Liver (tissue), 8 donors: ENCODE measurements at regions not wholly inside any gene's neighbourhood (a gene's known extent, or its start where the extent isn't known, plus 50 kb on each side); places are given as distances from the start of the nearest gene placed in this dataset.

Experiments used
- DNase-seq: peaks from one replicate; pipeline ENCODE4 v3.0.0-alpha.2; 2017; ENCODE audit warnings: low spot score
- H3K27ac ChIP-seq, 2 donors: one replicate each; pipeline ENCODE4 v1.7.0; 2013; ENCODE audit warnings: inconsistent platforms in 2 of 2, low read length in 2 of 2, control low read depth in 1 of 2, low read depth in 1 of 2, mild to moderate bottlenecking in 1 of 2
- H3K27me3 ChIP-seq, 4 donors: one replicate each; pipeline versions ENCODE4 v1.6.1 to v1.7.0; 2013; ENCODE audit warnings: low read length in 3 of 4, inconsistent platforms in 1 of 4, mild to moderate bottlenecking in 1 of 4, moderate library complexity in 1 of 4; ENCODE audit not compliant: control insufficient read depth in 4 of 4, insufficient read depth in 4 of 4
- H3K36me3 ChIP-seq, 4 donors: one replicate each; pipeline versions ENCODE4 v1.6.1 to v1.7.0; 2013; ENCODE audit warnings: low read length in 3 of 4, mild to moderate bottlenecking in 3 of 4, low read depth in 1 of 4, moderate library complexity in 1 of 4; ENCODE audit not compliant: control insufficient read depth in 4 of 4, insufficient read depth in 3 of 4
- H3K4me1 ChIP-seq, 4 donors: one replicate each; pipeline versions ENCODE4 v1.6.1 to v1.7.0; 2013; ENCODE audit warnings: low read length in 3 of 4, mild to moderate bottlenecking in 3 of 4, moderate library complexity in 1 of 4; ENCODE audit not compliant: control insufficient read depth in 4 of 4, insufficient read depth in 4 of 4
- H3K4me3 ChIP-seq, 3 donors: one replicate each; pipeline versions ENCODE4 v1.6.1 to v1.7.0; 2013; ENCODE audit warnings: low read length in 3 of 3, control low read depth in 1 of 3, low read depth in 1 of 3, mild to moderate bottlenecking in 1 of 3
- H3K9ac ChIP-seq, 2 donors: one replicate each; pipeline ENCODE4 v1.7.0; 2013; ENCODE audit warnings: low read length in 2 of 2, mild to moderate bottlenecking in 2 of 2, moderate library complexity in 2 of 2, control low read depth in 1 of 2, low read depth in 1 of 2
- H3K9me3 ChIP-seq, 4 donors: one replicate each; pipeline versions ENCODE4 v1.6.1 to v1.7.0; 2013; ENCODE audit warnings: low read length in 3 of 4; ENCODE audit not compliant: control insufficient read depth in 4 of 4
- FOXA2 ChIP-seq: IDR thresholded peaks from 2 replicates; pipeline ENCODE4 v1.6.1; 2016; ENCODE audit warnings: antibody characterized with exemption
- JUND ChIP-seq, 2 donors: IDR thresholded peaks; 2 replicates each; pipeline ENCODE4 v1.6.1; 2016; ENCODE audit warnings: antibody characterized with exemption in 2 of 2
- RAD21 ChIP-seq, 2 donors: IDR thresholded peaks; 2 replicates each; pipeline ENCODE4 v1.6.1; 2016; ENCODE audit warnings: antibody characterized with exemption in 2 of 2, mild to moderate bottlenecking in 2 of 2
- SP1 ChIP-seq: IDR thresholded peaks from 2 replicates; pipeline ENCODE4 v1.6.1; 2018; ENCODE audit warnings: antibody characterized with exemption, mild to moderate bottlenecking
- WGBS: extraction: QIAGEN DNeasy Blood & Tissue Kit; methylation state at CpG from one replicate; pipeline ENCODE4 v1.1.7; 2013; 5-methylcytosine and 5-hydroxymethylcytosine counted together
- TF ChIP-seq, protein P1 (sequence below): fragments of 150-350 bp; IDR thresholded peaks from 2 replicates; pipeline ENCODE4 v1.5.1; 2017; ENCODE audit warnings: improper control_type of control experiment, low read depth, low read length; ENCODE audit not compliant: missing input control
- TF ChIP-seq, protein P2 (sequence below): IDR thresholded peaks from 2 replicates; pipeline ENCODE4 v1.6.1; 2016; ENCODE audit warnings: antibody characterized with exemption
- donor health status: healthy.
- donor health status: healthy.
- donor health status: healthy.
- donor health status: healthy.
- donor health status: healthy.

DNA sequence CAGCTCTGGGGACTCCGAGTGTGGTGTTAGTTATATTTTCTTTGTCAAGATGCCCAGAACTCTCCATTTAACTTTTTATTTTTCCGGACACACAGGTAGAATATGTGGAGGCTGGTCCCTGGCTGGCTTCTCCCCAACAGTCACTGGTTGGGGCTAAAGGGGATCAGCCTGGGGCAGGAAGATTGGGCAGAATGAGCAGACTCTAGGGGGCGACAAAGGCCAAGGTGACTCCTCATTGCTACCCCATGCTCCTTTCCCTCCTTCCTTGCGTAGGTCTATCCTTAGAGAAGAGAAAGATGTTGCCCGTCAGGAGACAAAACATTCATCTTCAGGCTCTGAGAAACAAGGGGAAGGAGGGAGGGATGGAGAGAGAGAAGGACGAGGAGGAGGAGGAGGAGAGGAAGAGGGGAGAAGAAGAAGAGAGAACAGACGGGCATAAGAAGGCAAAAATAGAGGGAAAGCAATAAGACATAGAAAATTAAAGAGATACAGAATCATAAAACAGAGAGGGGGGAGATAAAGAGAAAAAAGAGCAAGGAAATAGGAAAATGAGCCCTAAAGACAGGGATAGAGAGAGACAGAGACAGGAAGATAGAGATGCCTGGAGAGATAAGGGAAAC is 89.9 kb downstream of the FOXD2 start:
- Histone ChIP-seq H3K4me3 (no peak overlapping the region), H3K27ac (no peak overlapping the region), H3K9me3 (peaks cover 0 to 7% (median 3%) of the 10 kb centered on the region in 4 donors), H3K36me3 (no peaks in the 10 kb centered on the region), H3K4me1 (peaks cover 0 to 23% (median 19%) of the 10 kb centered on the region in 4 donors), H3K27me3 (no peaks in the 10 kb centered on the region), H3K9ac (no peak overlapping the region)
- 50% methylated on average over 7 of the region's 7 CpGs for WGBS
- TF ChIP-seq RAD21 (IDR thresholded peaks at IDR 0.05) (peak; percentile 88 to 91), JUND (IDR thresholded peaks at IDR 0.05) (no peak)
- TF ChIP-seq, protein P1, sequence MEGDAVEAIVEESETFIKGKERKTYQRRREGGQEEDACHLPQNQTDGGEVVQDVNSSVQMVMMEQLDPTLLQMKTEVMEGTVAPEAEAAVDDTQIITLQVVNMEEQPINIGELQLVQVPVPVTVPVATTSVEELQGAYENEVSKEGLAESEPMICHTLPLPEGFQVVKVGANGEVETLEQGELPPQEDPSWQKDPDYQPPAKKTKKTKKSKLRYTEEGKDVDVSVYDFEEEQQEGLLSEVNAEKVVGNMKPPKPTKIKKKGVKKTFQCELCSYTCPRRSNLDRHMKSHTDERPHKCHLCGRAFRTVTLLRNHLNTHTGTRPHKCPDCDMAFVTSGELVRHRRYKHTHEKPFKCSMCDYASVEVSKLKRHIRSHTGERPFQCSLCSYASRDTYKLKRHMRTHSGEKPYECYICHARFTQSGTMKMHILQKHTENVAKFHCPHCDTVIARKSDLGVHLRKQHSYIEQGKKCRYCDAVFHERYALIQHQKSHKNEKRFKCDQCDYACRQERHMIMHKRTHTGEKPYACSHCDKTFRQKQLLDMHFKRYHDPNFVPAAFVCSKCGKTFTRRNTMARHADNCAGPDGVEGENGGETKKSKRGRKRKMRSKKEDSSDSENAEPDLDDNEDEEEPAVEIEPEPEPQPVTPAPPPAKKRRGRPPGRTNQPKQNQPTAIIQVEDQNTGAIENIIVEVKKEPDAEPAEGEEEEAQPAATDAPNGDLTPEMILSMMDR, result peak; percentile 64
- DNase-seq, result no peak

DNA sequence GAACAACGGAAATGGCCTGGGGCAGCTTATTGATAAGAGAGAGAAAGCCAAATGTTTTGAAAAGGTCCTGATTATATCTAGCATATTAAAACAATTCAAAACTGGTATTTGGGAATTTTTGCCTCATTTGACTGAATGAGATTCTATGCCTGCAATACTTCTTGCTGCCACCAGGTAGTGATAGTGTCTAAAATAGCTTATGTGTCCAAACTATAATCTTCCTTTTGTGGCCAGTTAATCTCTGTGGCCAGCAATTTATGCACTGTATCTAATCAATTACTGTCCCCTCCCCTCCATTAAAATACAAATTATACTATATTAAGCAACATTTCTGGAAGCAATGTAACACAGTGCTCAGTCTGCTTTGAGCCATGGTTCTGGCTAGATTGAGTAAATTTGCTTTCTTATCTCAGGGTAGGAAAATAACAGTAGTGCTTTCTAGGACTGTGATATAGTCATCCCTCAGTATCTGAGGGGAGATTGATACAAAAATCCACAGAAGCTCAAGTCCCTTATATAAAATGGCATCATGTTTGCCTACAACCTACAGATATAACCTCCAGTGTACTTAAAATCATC is 91.8 kb downstream of the FOXD2 start:
- DNase-seq, result no peak
- 72% methylated on average over 1 of the region's 1 CpG for WGBS

DNA sequence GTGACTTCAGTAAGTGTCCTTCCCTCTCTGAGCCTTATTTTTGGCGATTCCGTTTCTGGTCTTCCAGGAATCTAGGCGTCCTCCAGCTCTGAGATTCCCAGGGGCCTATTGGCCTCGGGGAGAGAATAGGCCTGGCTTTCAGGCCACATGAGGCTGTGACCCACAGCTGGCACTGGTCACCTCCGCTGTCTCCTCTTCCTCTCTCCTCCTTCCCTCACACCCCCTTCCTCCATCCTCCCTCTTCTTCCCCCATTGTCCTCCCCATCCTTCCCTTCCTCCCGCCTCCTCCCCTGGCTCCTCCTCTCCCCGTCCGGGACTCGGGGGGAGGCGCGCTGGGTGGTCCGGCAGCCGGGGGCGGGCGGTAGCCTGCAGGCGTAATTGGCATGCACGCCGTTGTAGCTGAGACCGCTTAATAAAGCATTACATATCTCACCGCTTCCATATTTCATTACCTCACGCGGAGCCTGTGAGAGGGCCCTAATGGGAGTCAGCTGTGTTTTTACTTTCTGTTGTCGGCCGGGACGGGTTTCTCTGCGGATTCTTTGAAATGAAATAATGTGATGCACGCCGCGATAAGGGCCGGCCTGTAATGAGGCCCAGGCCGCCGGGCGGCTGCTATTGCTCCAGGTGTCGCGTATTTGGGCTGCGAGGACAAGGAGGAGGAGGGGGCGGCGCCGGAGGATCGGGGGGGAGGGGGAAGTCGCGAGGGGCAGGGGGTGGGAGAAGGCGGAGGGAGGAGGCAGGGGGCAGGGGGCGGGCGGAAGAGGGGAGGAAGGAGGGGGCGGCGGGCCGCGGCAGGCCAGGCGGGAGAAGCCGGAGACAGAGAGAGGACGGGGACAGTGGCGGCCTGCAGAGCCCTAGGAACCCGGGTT is 95.3 kb downstream of the FOXD2 start:
- peaks cover 0 to 7% (median 3%) of the 10 kb centered on the region in 4 donors for H3K9me3 ChIP-seq
- WGBS, result 21% methylated on average over 54 of the region's 54 CpGs
- H3K4me3 ChIP-seq, result peak overlapping the region in 1 of 3 donors; percentile 38
- H3K27me3 ChIP-seq, result no peaks in the 10 kb centered on the region
- H3K36me3 ChIP-seq, result no peaks in the 10 kb centered on the region
- no peak overlapping the region for H3K9ac ChIP-seq
- DNase-seq, result no peak
- peaks cover 0 to 4% (median 0%) of the 10 kb centered on the region in 4 donors for H3K4me1 ChIP-seq
- no peak overlapping the region for H3K27ac ChIP-seq
- TF ChIP-seq RAD21 (IDR thresholded peaks at IDR 0.05) (peak; percentile 9 to 26), FOXA2 (no peak)
- TF ChIP-seq, protein P2, sequence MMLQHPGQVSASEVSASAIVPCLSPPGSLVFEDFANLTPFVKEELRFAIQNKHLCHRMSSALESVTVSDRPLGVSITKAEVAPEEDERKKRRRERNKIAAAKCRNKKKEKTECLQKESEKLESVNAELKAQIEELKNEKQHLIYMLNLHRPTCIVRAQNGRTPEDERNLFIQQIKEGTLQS, result no peak

More for the DNA sequence above, 91.8 kb downstream of the FOXD2 start:
- peaks cover 0 to 7% (median 3%) of the 10 kb centered on the region in 4 donors for H3K9me3 ChIP-seq
- no peaks in the 10 kb centered on the region for H3K27me3 ChIP-seq
- peaks cover 0 to 5% (median 2%) of the 10 kb centered on the region in 4 donors for H3K4me1 ChIP-seq
- H3K27ac ChIP-seq, result no peak overlapping the region
- TF ChIP-seq, protein P1, result peak; percentile 33
- TF ChIP-seq RAD21 (IDR thresholded peaks at IDR 0.05) (peak; percentile 13 to 33), SP1 (no peak)
- no peak overlapping the region for H3K9ac ChIP-seq
- H3K36me3 ChIP-seq, result no peaks in the 10 kb centered on the region
- no peak overlapping the region for H3K4me3 ChIP-seq
